BE2C (cell line): ENCODE measurements at regions not wholly inside any gene's neighbourhood (a gene's known extent, or its start where the extent isn't known, plus 50 kb on each side); places are given as distances from the start of the nearest gene placed in this dataset.

ENCODE experiments used
- DNase-seq: peaks from one replicate; pipeline ENCODE4 v3.0.0-alpha.2; 2020
- H3K27me3 ChIP-seq: fragments of 250-450 bp; sonication (Bioruptor Pico); 2 replicates; pipeline ENCODE4 v1.5.1; 2020; ENCODE audit warnings: mild to moderate bottlenecking
- H3K36me3 ChIP-seq: fragments of 250-450 bp; sonication (Bioruptor Pico); 2 replicates; pipeline ENCODE4 v1.5.1; 2020; ENCODE audit warnings: mild to moderate bottlenecking
- H3K4me1 ChIP-seq: fragments of 250-450 bp; sonication (Bioruptor Pico); 2 replicates; pipeline ENCODE4 v1.5.1; 2020
- H3K4me3 ChIP-seq: 2 replicates; pipeline ENCODE4 v1.5.1; 2011; ENCODE audit warnings: low read depth, low read length
- H3K9me3 ChIP-seq: fragments of 250-450 bp; sonication (Bioruptor Pico); 2 replicates; pipeline ENCODE4 v1.5.1; 2020
- CTCF ChIP-seq: IDR thresholded peaks from 2 replicates; pipeline ENCODE4 v1.5.1; 2012; ENCODE audit warnings: mild to moderate bottlenecking, low read depth, low read length

DNA sequence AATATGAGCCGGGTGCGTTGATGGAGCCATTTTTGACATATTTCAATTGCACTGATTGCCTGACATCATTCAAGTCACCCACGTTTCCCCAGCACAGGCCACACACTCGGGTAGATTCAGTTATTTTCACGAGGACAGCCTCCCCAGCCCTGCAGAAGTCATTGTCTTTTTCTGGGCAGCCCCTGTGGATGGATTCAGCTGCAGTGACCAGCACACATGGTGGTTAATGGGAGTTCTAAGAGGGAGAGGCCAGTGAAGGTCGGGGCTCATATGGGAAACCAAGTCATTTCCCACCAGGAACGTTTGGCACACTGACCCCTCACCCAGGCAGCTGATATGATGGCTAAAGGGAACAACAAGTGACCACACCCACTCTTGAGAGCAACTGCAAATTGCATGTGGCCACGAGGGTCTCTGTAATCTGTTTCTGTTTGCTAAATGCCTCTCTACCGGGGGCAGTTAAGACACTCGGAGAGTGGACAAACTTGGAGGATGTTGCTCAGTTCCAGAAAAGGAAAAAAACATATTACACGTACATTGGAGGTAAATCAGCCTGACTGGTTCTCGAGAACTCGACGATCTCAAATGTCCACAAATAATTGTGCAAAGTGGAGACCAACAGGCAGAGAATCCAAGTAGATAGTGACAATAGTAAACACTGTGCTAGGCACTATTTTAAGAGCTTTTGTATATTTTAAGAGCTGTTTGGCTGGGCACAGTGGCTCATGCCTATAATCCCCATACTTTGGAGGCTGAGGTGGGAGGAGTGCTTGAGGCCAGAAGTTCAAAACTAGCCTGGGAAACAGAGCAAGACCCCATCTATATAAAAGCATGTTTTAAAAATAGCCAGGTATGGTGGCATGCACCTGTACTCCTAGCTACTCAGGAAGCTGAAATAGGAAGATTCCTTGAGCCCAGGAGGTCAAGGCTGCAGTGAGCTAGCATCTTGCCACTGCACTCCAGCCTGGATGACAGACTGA lies 167.2 kb upstream of the IRF2BP2 start:
- Histone ChIP-seq H3K9me3 (no peaks in the 10 kb centered on the region), H3K4me1 (no peaks in the 10 kb centered on the region), H3K4me3 (no peak overlapping the region), H3K36me3 (no peaks in the 10 kb centered on the region), H3K27me3 (no peaks in the 10 kb centered on the region)
- DNase-seq = no peak
- no peak for TF ChIP-seq CTCF

- DNase-seq = no peak
- H3K27me3 ChIP-seq = no peaks in the 10 kb centered on the region
- no peak overlapping the region for H3K4me3 ChIP-seq
- TF ChIP-seq CTCF = no peak
- H3K4me1 ChIP-seq = no peaks in the 10 kb centered on the region; the same call in 1 of the 2 replicates
- H3K36me3 ChIP-seq = no peaks in the 10 kb centered on the region
- H3K9me3 ChIP-seq = no peaks in the 10 kb centered on the region
Observed at GRCh38 chr1:234776256-234776875, 166.4 kb upstream of the IRF2BP2 start.

DNA sequence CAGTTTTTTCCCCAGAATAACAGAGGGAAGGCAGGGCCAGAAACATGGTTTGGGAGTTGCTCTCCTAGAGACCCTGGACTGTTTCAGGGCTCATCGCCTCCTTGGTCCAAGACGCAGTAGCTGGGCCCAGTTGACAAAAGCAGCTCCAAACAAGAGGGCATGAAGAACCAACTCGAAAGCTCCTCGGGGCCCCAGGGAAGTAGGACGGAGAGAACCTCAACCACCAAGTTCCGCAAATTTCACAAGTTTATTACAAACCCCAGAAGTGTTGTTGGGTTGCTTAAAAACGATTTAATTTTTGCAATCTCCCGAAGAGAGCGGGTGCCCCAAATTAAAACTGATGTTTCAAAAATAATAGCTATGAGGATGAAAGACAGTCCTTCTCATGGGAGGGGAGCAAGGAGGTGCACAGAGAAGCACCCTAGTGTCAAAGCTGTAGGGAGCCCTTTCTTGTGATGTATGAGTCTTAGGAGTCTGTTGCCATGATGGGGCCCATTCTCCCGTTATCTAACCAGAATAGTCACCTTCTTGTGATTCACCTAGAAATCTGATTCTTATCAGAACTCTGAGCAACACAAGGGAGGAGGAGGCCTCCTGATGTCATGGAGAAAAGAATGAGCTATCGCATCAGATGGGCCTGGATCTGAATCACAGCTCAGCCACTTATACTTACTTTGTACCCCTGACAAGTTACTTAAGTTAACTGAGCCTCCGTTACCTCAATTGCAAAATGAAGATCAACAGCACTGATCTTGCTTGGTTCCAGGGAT lies 165.7 kb upstream of the IRF2BP2 start:
- no peaks in the 10 kb centered on the region for H3K36me3 ChIP-seq
- H3K4me3 ChIP-seq = no peak overlapping the region
- H3K27me3 ChIP-seq = no peaks in the 10 kb centered on the region
- H3K9me3 ChIP-seq = no peaks in the 10 kb centered on the region
- TF ChIP-seq CTCF = no peak
- no peak for DNase-seq
- H3K4me1 ChIP-seq = peaks cover 7% of the 10 kb centered on the region

GRCh38 chr1:234774971-234775370 lies 165.0 kb upstream of the IRF2BP2 start:
- Histone ChIP-seq H3K4me3 (no peak overlapping the region), H3K36me3 (no peaks in the 10 kb centered on the region), H3K4me1 (peaks cover 14% of the 10 kb centered on the region), H3K9me3 (no peaks in the 10 kb centered on the region), H3K27me3 (no peaks in the 10 kb centered on the region)
- TF ChIP-seq CTCF = no peak
- DNase-seq = no peak

- peaks cover 20% of the 10 kb centered on the region for H3K4me1 ChIP-seq
- no peak for TF ChIP-seq CTCF
Observed at GRCh38 chr1:234773936-234774677, 164.1 kb upstream of the IRF2BP2 start.

More at GRCh38 chr1:234773936-234774677, 164.1 kb upstream of the IRF2BP2 start:
- no peak for DNase-seq
- Histone ChIP-seq H3K36me3 (no peaks in the 10 kb centered on the region), H3K9me3 (no peaks in the 10 kb centered on the region), H3K27me3 (no peaks in the 10 kb centered on the region), H3K4me3 (no peak overlapping the region)
